H1 (cell line): ENCODE measurements at regions not wholly inside any gene's neighbourhood (a gene's known extent, or its start where the extent isn't known, plus 50 kb on each side); places are given as distances from the start of the nearest gene placed in this dataset.

ENCODE experiments used
- CTCF ChIA-PET: fragments of 300-600 bp; sonication (Branson Sonifier 250); formaldehyde crosslinking; loops from one replicate; lab custom pipeline; 2021; ENCODE audit not compliant: partially characterized antibody; lab: Charles Lee
- POLR2A ChIA-PET: fragments of 300-600 bp; sonication (Branson Sonifier 250); formaldehyde crosslinking; loops from one replicate; lab custom pipeline; 2021; ENCODE audit warnings: inconsistent platforms; ENCODE audit not compliant: partially characterized antibody; lab: Charles Lee
- DNase-seq, 2 experiments: peaks; one replicate each; pipeline versions ENCODE4 v3.0.0 to v3.0.0-alpha.2; 2010 to 2022; ENCODE audit warnings: low spot score in 2 of 2, low read depth in 1 of 2, mixed read lengths in 1 of 2
- FAIRE-seq: peaks from 2 replicates; lab custom pipeline; 2011; peaks lifted over from hg19 to GRCh38; lab: Jason Lieb, UNC
- H2AFZ ChIP-seq: 2 replicates; pipeline ENCODE4 v1.8.1; 2012; ENCODE audit warnings: low read length, inconsistent platforms
- H2AK5ac ChIP-seq: 2 replicates; pipeline ENCODE4 v1.6.1; 2013; ENCODE audit warnings: low read depth, low read length
- H2BK120ac ChIP-seq: replicated peaks from 2 replicates; pipeline ENCODE3; 2013; ENCODE audit warnings: low read depth, low read length, inconsistent platforms
- H2BK12ac ChIP-seq: 2 replicates; pipeline ENCODE4 v1.6.1; 2013; ENCODE audit warnings: low read depth, low read length
- H2BK15ac ChIP-seq: 2 replicates; pipeline ENCODE4 v1.6.1; 2013; ENCODE audit warnings: low read length
- H2BK20ac ChIP-seq: 2 replicates; pipeline ENCODE4 v1.6.1; 2013; ENCODE audit warnings: low read length
- H2BK5ac ChIP-seq: 2 replicates; pipeline ENCODE4 v1.6.1; 2013; ENCODE audit warnings: low read depth, low read length
- H3K14ac ChIP-seq: 2 replicates; pipeline ENCODE4 v1.6.1; 2013; ENCODE audit warnings: inconsistent platforms; ENCODE audit not compliant: insufficient read length
- H3K18ac ChIP-seq: 2 replicates; pipeline ENCODE4 v1.6.1; 2013; ENCODE audit warnings: low read length; ENCODE audit errors: extremely low read depth
- H3K23ac ChIP-seq: 2 replicates; pipeline ENCODE4 v1.6.1; 2013; ENCODE audit warnings: inconsistent platforms; ENCODE audit not compliant: insufficient read length
- H3K23me2 ChIP-seq: 2 replicates; pipeline ENCODE4 v1.6.1; 2013; ENCODE audit warnings: low read depth, low read length
- H3K27ac ChIP-seq: 2 replicates; pipeline ENCODE4 v1.6.1; 2011; ENCODE audit warnings: low read depth, low read length, inconsistent platforms
- H3K27me3 ChIP-seq, 4 experiments: replicated peaks in 1 of 4; 1 replicate in 1 of 4; 2 replicates in 3 of 4; pipeline versions ENCODE4 v1.6.1 to v1.8.1; 2011 to 2013; ENCODE audit warnings: low read length in 3 of 4, mild to moderate bottlenecking in 3 of 4, inconsistent platforms in 2 of 4, mixed read lengths in 2 of 4, moderate library complexity in 1 of 4; ENCODE audit not compliant: control insufficient read depth in 3 of 4, insufficient read depth in 3 of 4; ENCODE audit errors: extremely low read depth in 1 of 4
- H3K36me3 ChIP-seq, 4 experiments: 2 replicates each; pipeline versions ENCODE4 v1.6.1 to v1.8.1; 2011 to 2013; ENCODE audit warnings: mild to moderate bottlenecking in 4 of 4, low read length in 3 of 4, moderate library complexity in 2 of 4, control low read depth in 1 of 4, inconsistent platforms in 1 of 4; ENCODE audit not compliant: insufficient read depth in 4 of 4, control insufficient read depth in 2 of 4
- H3K4ac ChIP-seq: replicated peaks from 2 replicates; pipeline ENCODE3; 2013; ENCODE audit warnings: low read length, low read depth, mixed read lengths, inconsistent platforms; ENCODE audit not compliant: insufficient read length
- H3K4me1 ChIP-seq, 4 experiments: replicated peaks in 1 of 4; 1 replicate in 1 of 4; 2 replicates in 3 of 4; pipeline versions ENCODE4 v1.6.1 to v1.8.1; 2011 to 2013; ENCODE audit warnings: low read length in 3 of 4, inconsistent platforms in 2 of 4, mixed read lengths in 1 of 4; ENCODE audit not compliant: insufficient read depth in 4 of 4, control insufficient read depth in 3 of 4
- H3K4me2 ChIP-seq, 2 experiments: 2 replicates each; pipeline versions ENCODE4 v1.6.1 to v1.8.1; 2011 to 2013; ENCODE audit warnings: low read depth in 2 of 2, low read length in 2 of 2, control low read depth in 1 of 2, inconsistent platforms in 1 of 2, mild to moderate bottlenecking in 1 of 2; ENCODE audit not compliant: insufficient read depth in 1 of 2
- H3K4me3 ChIP-seq, 4 experiments: fragments of 200-600, 300-600 bp in 1 of 4; sonication (generic), shearing (Covaris generic), sonication (Bioruptor Twin) in 1 of 4; 2 replicates each; pipeline versions ENCODE4 v1.5.1 to v1.8.1; 2011 to 2016; ENCODE audit warnings: low read length in 4 of 4, low read depth in 3 of 4, control low read depth in 2 of 4, inconsistent platforms in 2 of 4, mild to moderate bottlenecking in 2 of 4, mixed read lengths in 1 of 4, moderate library complexity in 1 of 4; ENCODE audit not compliant: insufficient read depth in 2 of 4; ENCODE audit errors: extremely low read depth in 1 of 4
- H3K56ac ChIP-seq: replicated peaks from 2 replicates; pipeline ENCODE3; 2013; ENCODE audit warnings: low read depth, mild to moderate bottlenecking, mixed read lengths, low read length, inconsistent platforms; ENCODE audit not compliant: insufficient read length
- H3K79me1 ChIP-seq: 2 replicates; pipeline ENCODE4 v1.6.1; 2013; ENCODE audit warnings: low read depth, low read length, control low read depth
- H3K79me2 ChIP-seq, 2 experiments: 2 replicates each; pipeline versions ENCODE4 v1.6.1 to v1.8.1; 2012 to 2013; ENCODE audit warnings: low read length in 2 of 2, mild to moderate bottlenecking in 2 of 2, inconsistent platforms in 1 of 2; ENCODE audit not compliant: insufficient read depth in 2 of 2, control insufficient read depth in 1 of 2
- H3K9ac ChIP-seq, 4 experiments: replicated peaks in 1 of 4; 1 replicate in 1 of 4; 2 replicates in 3 of 4; pipeline versions ENCODE4 v1.6.1 to v1.8.1; 2011 to 2013; ENCODE audit warnings: low read depth in 3 of 4, low read length in 3 of 4, control low read depth in 2 of 4, mild to moderate bottlenecking in 2 of 4, moderate library complexity in 2 of 4, inconsistent platforms in 1 of 4; ENCODE audit errors: extremely low read depth in 1 of 4
- H3K9me3 ChIP-seq, 2 experiments: 2 replicates each; pipeline versions ENCODE4 v1.6.1 to v1.8.1; 2012 to 2013; ENCODE audit warnings: mild to moderate bottlenecking in 2 of 2, moderate library complexity in 2 of 2, control low read depth in 1 of 2, inconsistent platforms in 1 of 2, low read depth in 1 of 2, low read length in 1 of 2, mixed read lengths in 1 of 2; ENCODE audit not compliant: insufficient read depth in 2 of 2
- H4K20me1 ChIP-seq, 2 experiments: replicated peaks in 1 of 2; 2 replicates each; pipeline versions ENCODE3 to v1.8.1; 2011 to 2013; ENCODE audit warnings: inconsistent platforms in 2 of 2, low read length in 2 of 2, mild to moderate bottlenecking in 1 of 2; ENCODE audit not compliant: insufficient read depth in 2 of 2, control insufficient read depth in 1 of 2
- H4K5ac ChIP-seq: 2 replicates; pipeline ENCODE4 v1.6.1; 2013; ENCODE audit warnings: low read length, low read depth, mixed read lengths, inconsistent platforms; ENCODE audit not compliant: insufficient read length
- H4K8ac ChIP-seq: 2 replicates; pipeline ENCODE4 v1.8.0; 2013; ENCODE audit warnings: mild to moderate bottlenecking, moderate library complexity, low read length, inconsistent platforms; ENCODE audit not compliant: insufficient read depth; ENCODE audit errors: extremely low read depth
- H4K91ac ChIP-seq: replicated peaks from 2 replicates; pipeline ENCODE3; 2013; ENCODE audit warnings: low read length, mixed read lengths, inconsistent platforms; ENCODE audit not compliant: insufficient read length
- CBX5 ChIP-seq: fragments of 300-800, 300-1000 bp; sonication (generic); IDR thresholded peaks from 2 replicates; pipeline ENCODE4 v1.7.1; 2016; ENCODE audit warnings: antibody characterized with exemption, low read length, low read depth
- CBX8 ChIP-seq: fragments of 300-800, 300-1000 bp; sonication (generic); IDR thresholded peaks from 2 replicates; pipeline ENCODE4 v1.7.1; 2016; ENCODE audit warnings: low read depth, low read length, borderline replicate concordance
- CHD1 ChIP-seq: IDR thresholded peaks from 2 replicates; pipeline ENCODE4 v1.6.1; 2012; ENCODE audit warnings: low read depth, low read length, improper control_type of control experiment
- CHD2 ChIP-seq: IDR thresholded peaks from 2 replicates; pipeline ENCODE4 v1.6.1; 2012; ENCODE audit warnings: low read length, improper control_type of control experiment
- CTBP2 ChIP-seq: IDR thresholded peaks from 2 replicates; pipeline ENCODE4 v1.7.0; 2011; ENCODE audit warnings: borderline replicate concordance, mild to moderate bottlenecking, moderate library complexity, mixed read lengths, low read length; ENCODE audit not compliant: insufficient read depth, insufficient read length
- EP300 ChIP-seq, 2 experiments: IDR thresholded peaks; 1 replicate in 1 of 2; 2 replicates in 1 of 2; pipeline ENCODE4 v1.6.1; 2011 to 2012; ENCODE audit warnings: low read depth in 2 of 2, low read length in 2 of 2, mild to moderate bottlenecking in 2 of 2, borderline replicate concordance in 1 of 2, inconsistent platforms in 1 of 2, moderate library complexity in 1 of 2
- HDAC6 ChIP-seq: IDR thresholded peaks from one replicate; pipeline ENCODE4 v1.7.1; 2012; ENCODE audit warnings: low read depth, mild to moderate bottlenecking, inconsistent platforms, low read length, moderate library complexity
- POLR2A ChIP-seq, 2 experiments: IDR thresholded peaks; 1 replicate in 1 of 2; 2 replicates in 1 of 2; pipeline ENCODE4 v1.6.1; 2011; ENCODE audit warnings: low read depth in 2 of 2, low read length in 2 of 2, mild to moderate bottlenecking in 2 of 2; ENCODE audit errors: control extremely low read depth in 1 of 2
- RFX5 ChIP-seq: IDR thresholded peaks from 2 replicates; pipeline ENCODE4 v1.6.1; 2011; ENCODE audit warnings: low read depth, low read length, improper control_type of control experiment, borderline replicate concordance
- SP2 ChIP-seq: IDR thresholded peaks from 2 replicates; pipeline ENCODE4 v1.6.1; 2012; ENCODE audit warnings: mild to moderate bottlenecking, low read length, inconsistent platforms
- TEAD4 ChIP-seq: IDR thresholded peaks from 2 replicates; pipeline ENCODE4 v1.6.1; 2012; ENCODE audit warnings: low read depth, low read length, inconsistent platforms, mixed read lengths
- ZNF274 ChIP-seq: IDR thresholded peaks from 2 replicates; pipeline ENCODE4 v1.7.0; 2012; ENCODE audit warnings: low read length, borderline replicate concordance; ENCODE audit errors: extremely low read depth
- WGBS, 2 experiments: shearing (Covaris generic) in 1 of 2; methylation state at CpG; one replicate each; pipeline versions ENCODE4 v1.1.6 to v1.1.7; 2013 to 2015; ENCODE audit warnings: low lambda C conversion rate in 2 of 2, mixed read lengths in 2 of 2, inconsistent platforms in 1 of 2, low coverage in 1 of 2, missing lambda C conversion rate in 1 of 2; ENCODE audit not compliant: insufficient replicate concordance in 2 of 2, insufficient coverage in 1 of 2, insufficient read length in 1 of 2; ENCODE audit errors: extremely low coverage in 1 of 2, missing lambda C conversion rate in 1 of 2; 5-methylcytosine and 5-hydroxymethylcytosine counted together
- TF ChIP-seq, protein P1 (sequence below), 3 experiments: IDR thresholded peaks; 1 replicate in 2 of 3; 2 replicates in 1 of 3; pipeline versions ENCODE4 v1.5.1 to v1.6.1; 2011; ENCODE audit warnings: low read length in 3 of 3, mild to moderate bottlenecking in 3 of 3, inconsistent platforms in 2 of 3, low read depth in 1 of 3, moderate library complexity in 1 of 3; ENCODE audit not compliant: insufficient read depth in 1 of 3; ENCODE audit errors: control extremely low read depth in 1 of 3

DNA sequence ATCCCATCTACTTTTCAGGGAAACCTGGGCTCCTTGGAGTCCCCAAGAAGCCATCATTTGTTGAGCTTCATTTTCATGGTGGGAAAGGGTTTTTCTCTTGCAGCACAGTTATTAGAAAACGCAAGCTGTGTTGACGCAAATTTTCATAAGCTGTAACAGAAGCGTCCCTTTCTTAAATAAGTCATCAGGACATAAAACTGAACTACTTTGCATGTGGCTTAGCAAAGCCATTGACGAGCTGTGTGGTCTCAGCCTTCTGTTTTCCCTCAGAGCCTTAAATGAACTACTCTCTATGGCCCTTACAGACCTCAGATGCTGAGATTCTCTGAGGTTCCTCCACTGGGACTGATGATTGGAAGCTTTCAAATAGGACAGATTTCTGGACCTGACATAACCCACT is 85.1 kb downstream of the ARL4C start:
- Histone ChIP-seq H2BK120ac (no peak overlapping the region), H4K5ac (no peak overlapping the region), H3K56ac (no peak overlapping the region), H3K4me1 (peaks cover 0 to 6% (median 0%) of the 10 kb centered on the region in 4 experiments; a peak in 2 of 7 replicates), H2BK5ac (no peak overlapping the region), H3K27ac (no peak overlapping the region), H3K36me3 (no peaks in the 10 kb centered on the region), H3K9me3 (no peaks in the 10 kb centered on the region), H3K9ac (no peak overlapping the region), H4K91ac (no peak overlapping the region), H3K23me2 (no peaks in the 10 kb centered on the region; the same call in 1 of the 2 replicates), H2AK5ac (no peak overlapping the region), H4K20me1 (no peaks in the 10 kb centered on the region), H2BK15ac (no peak overlapping the region), H3K4me3 (no peak overlapping the region), H3K4me2 (no peak overlapping the region), H4K8ac (no peak overlapping the region), H3K27me3 (no peaks in the 10 kb centered on the region; a peak in 2 of 7 replicates), H2BK20ac (no peak overlapping the region), H2AFZ (no peak overlapping the region), H3K14ac (no peak overlapping the region), H3K23ac (no peak overlapping the region), H3K79me1 (no peaks in the 10 kb centered on the region), H3K79me2 (no peaks in the 10 kb centered on the region), H2BK12ac (no peak overlapping the region), H3K18ac (no peak overlapping the region), H3K4ac (no peak overlapping the region)
- DNase-seq (no peak), FAIRE-seq (no peak)
- POLR2A ChIA-PET, result no interaction called here
- CTCF ChIA-PET, result interaction anchor here (0.6 to 3.2 kb wide), 6 partner anchors 8 to 200 kb away, joined by 3 to 14 read pairs (median 4); no protein-coding TSS in a partner anchor
- 100% methylated on average over 4 of the region's 4 CpGs; no CpG with 5 or more reads in 1 of the 2 experiments for WGBS, 2 experiments
- TF ChIP-seq EP300 (IDR thresholded peaks at IDR 0.05; ENCODE audit: borderline replicate concordance in 1 of 2, low read depth in 2 of 2, low read length in 2 of 2) (no peak), CTBP2 (no peak), HDAC6 (no peak), POLR2A (IDR thresholded peaks at IDR 0.05; ENCODE audit: control extremely low read depth in 1 of 2, low read depth in 2 of 2, low read length in 2 of 2) (no peak), CBX8 (no peak), CBX5 (no peak), RFX5 (no peak), CHD2 (no peak), ZNF274 (no peak), TEAD4 (no peak), CHD1 (no peak), SP2 (no peak)
- TF ChIP-seq, protein P1, sequence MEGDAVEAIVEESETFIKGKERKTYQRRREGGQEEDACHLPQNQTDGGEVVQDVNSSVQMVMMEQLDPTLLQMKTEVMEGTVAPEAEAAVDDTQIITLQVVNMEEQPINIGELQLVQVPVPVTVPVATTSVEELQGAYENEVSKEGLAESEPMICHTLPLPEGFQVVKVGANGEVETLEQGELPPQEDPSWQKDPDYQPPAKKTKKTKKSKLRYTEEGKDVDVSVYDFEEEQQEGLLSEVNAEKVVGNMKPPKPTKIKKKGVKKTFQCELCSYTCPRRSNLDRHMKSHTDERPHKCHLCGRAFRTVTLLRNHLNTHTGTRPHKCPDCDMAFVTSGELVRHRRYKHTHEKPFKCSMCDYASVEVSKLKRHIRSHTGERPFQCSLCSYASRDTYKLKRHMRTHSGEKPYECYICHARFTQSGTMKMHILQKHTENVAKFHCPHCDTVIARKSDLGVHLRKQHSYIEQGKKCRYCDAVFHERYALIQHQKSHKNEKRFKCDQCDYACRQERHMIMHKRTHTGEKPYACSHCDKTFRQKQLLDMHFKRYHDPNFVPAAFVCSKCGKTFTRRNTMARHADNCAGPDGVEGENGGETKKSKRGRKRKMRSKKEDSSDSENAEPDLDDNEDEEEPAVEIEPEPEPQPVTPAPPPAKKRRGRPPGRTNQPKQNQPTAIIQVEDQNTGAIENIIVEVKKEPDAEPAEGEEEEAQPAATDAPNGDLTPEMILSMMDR (IDR thresholded peaks at IDR 0.05; ENCODE audit: control extremely low read depth in 1 of 3, insufficient read depth in 1 of 3, low read depth in 1 of 3, low read length in 3 of 3), result no peak
